ENCODE measurements at regions not wholly inside any gene's neighbourhood (a gene's known extent, or its start where the extent isn't known, plus 50 kb on each side); places are given as distances from the start of the nearest gene placed in this dataset.
"Not testable (repeated sequence)": the region's sequence is repeated elsewhere in the genome, so short reads cannot be mapped to it uniquely, and the experiment has no call there.

- DNase-seq = no peak
Observed at GRCh38 chr1:79204779-79205479, 198.4 kb upstream of the ADGRL4 start.

- DNase-seq = no peak
Observed at GRCh38 chr1:79198832-79199231, 192.3 kb upstream of the ADGRL4 start.

- peak; percentile 0 for DNase-seq
Observed at GRCh38 chr1:79197421-79197820, 190.9 kb upstream of the ADGRL4 start.

GRCh38 chr1:79196211-79196610 lies 189.7 kb upstream of the ADGRL4 start:
- DNase-seq = no peak

- DNase-seq = no peak
Observed at GRCh38 chr1:79193211-79194079, 186.9 kb upstream of the ADGRL4 start.

GRCh38 chr1:79190074-79190473 lies 183.5 kb upstream of the ADGRL4 start:
- DNase-seq = no peak

GRCh38 chr1:79188337-79188736 lies 181.8 kb upstream of the ADGRL4 start:
- no peak for DNase-seq

- DNase-seq = no peak
Observed at GRCh38 chr1:79186260-79186659, 179.7 kb upstream of the ADGRL4 start.

GRCh38 chr1:79177844-79178243 lies 171.3 kb upstream of the ADGRL4 start:
- DNase-seq = no peak

GRCh38 chr1:79161077-79161476 lies 154.5 kb upstream of the ADGRL4 start:
- no peak for DNase-seq

- DNase-seq = no peak
Observed at GRCh38 chr1:79155991-79156390, 149.5 kb upstream of the ADGRL4 start.

GRCh38 chr1:79151006-79151796 lies 144.7 kb upstream of the ADGRL4 start:
- DNase-seq = no peak

- DNase-seq = no peak
Observed at GRCh38 chr1:79150576-79150975, 144.0 kb upstream of the ADGRL4 start.

- DNase-seq = not testable (repeated sequence)
Observed at GRCh38 chr1:79138227-79138626, 131.7 kb upstream of the ADGRL4 start.

- DNase-seq = no peak
Observed at GRCh38 chr1:79133774-79134364, 127.3 kb upstream of the ADGRL4 start.

- DNase-seq = no peak
Observed at GRCh38 chr1:79131626-79132025, 125.1 kb upstream of the ADGRL4 start.

GRCh38 chr1:79129914-79130313 lies 123.4 kb upstream of the ADGRL4 start:
- DNase-seq = no peak

GRCh38 chr1:79128722-79129121 lies 122.2 kb upstream of the ADGRL4 start:
- no peak for DNase-seq

GRCh38 chr1:79124756-79125155 lies 118.2 kb upstream of the ADGRL4 start:
- no peak for DNase-seq

GRCh38 chr1:79122521-79122920 lies 116.0 kb upstream of the ADGRL4 start:
- DNase-seq = no peak

- DNase-seq = no peak
Observed at GRCh38 chr1:79117376-79117775, 110.8 kb upstream of the ADGRL4 start.

GRCh38 chr1:79113836-79114235 lies 107.3 kb upstream of the ADGRL4 start:
- no peak for DNase-seq

GRCh38 chr1:79110749-79111148 lies 104.2 kb upstream of the ADGRL4 start:
- no peak for DNase-seq

Data from suppressor macrophage treated with lipopolysaccharide for 4 hours (primary cell).